ENCODE measurements at regions not wholly inside any gene's neighbourhood (a gene's known extent, or its start where the extent isn't known, plus 50 kb on each side); places are given as distances from the start of the nearest gene placed in this dataset.

- Mint-ChIP-seq H3K27ac (no peak overlapping the region), H3K4me3 (no peak overlapping the region), H3K36me3 (peaks cover 2% of the 10 kb centered on the region), H3K27me3 (peaks cover 10% of the 10 kb centered on the region), H3K4me1 (ENCODE audit: low read depth) (no peaks in the 10 kb centered on the region), H3K9me3 (peaks cover 21% of the 10 kb centered on the region)
- intact Hi-C loops (cut with micrococcal nuclease) = no loop called here
- CTCF ChIA-PET = no interaction called here
- no peak for DNase-seq
- POLR2A ChIA-PET = no interaction called here
Measured at GRCh38 chr14:76613616-76614015, 147.7 kb upstream of the VASH1 start.

GRCh38 chr14:76615331-76615730 lies 145.9 kb upstream of the VASH1 start:
- Mint-ChIP-seq H3K27me3 (peaks cover 5% of the 10 kb centered on the region), H3K4me1 (ENCODE audit: low read depth) (no peaks in the 10 kb centered on the region), H3K9me3 (peaks cover 31% of the 10 kb centered on the region), H3K4me3 (no peak overlapping the region), H3K27ac (no peak overlapping the region), H3K36me3 (peaks cover 2% of the 10 kb centered on the region)
- ChIA-PET POLR2A (no interaction called here), CTCF (no interaction called here)
- intact Hi-C loops (cut with micrococcal nuclease) = no loop called here
- no peak for DNase-seq

GRCh38 chr14:76617440-76617839 lies 143.8 kb upstream of the VASH1 start:
- no peak for DNase-seq
- Mint-ChIP-seq H3K9me3 (peaks cover 31% of the 10 kb centered on the region), H3K4me3 (no peak overlapping the region), H3K27me3 (peaks cover 4% of the 10 kb centered on the region), H3K36me3 (peaks cover 2% of the 10 kb centered on the region), H3K27ac (no peak overlapping the region), H3K4me1 (ENCODE audit: low read depth) (no peaks in the 10 kb centered on the region)
- ChIA-PET CTCF (no interaction called here), POLR2A (no interaction called here)
- intact Hi-C loops (cut with micrococcal nuclease) = no loop called here

GRCh38 chr14:76636602-76637001 lies 124.7 kb upstream of the VASH1 start:
- Mint-ChIP-seq H3K36me3 (no peaks in the 10 kb centered on the region), H3K4me1 (ENCODE audit: low read depth) (no peaks in the 10 kb centered on the region), H3K27ac (no peak overlapping the region), H3K9me3 (peaks cover 5% of the 10 kb centered on the region), H3K4me3 (no peak overlapping the region), H3K27me3 (peaks cover 12% of the 10 kb centered on the region)
- intact Hi-C loops (cut with micrococcal nuclease) = no loop called here
- CTCF ChIA-PET = no interaction called here
- POLR2A ChIA-PET = no interaction called here
- no peak for DNase-seq

GRCh38 chr14:76638841-76639240 lies 122.4 kb upstream of the VASH1 start:
- intact Hi-C loops (cut with micrococcal nuclease) = no loop called here
- Mint-ChIP-seq H3K9me3 (peaks cover 5% of the 10 kb centered on the region), H3K4me3 (no peak overlapping the region), H3K27ac (no peak overlapping the region), H3K27me3 (peaks cover 20% of the 10 kb centered on the region), H3K4me1 (ENCODE audit: low read depth) (no peaks in the 10 kb centered on the region), H3K36me3 (no peaks in the 10 kb centered on the region)
- ChIA-PET POLR2A (no interaction called here), CTCF (no interaction called here)
- no peak for DNase-seq

- intact Hi-C loops (cut with micrococcal nuclease) = no loop called here
- no peak for DNase-seq
- H3K27ac Mint-ChIP-seq = no peak overlapping the region
- no peaks in the 10 kb centered on the region for H3K36me3 Mint-ChIP-seq
- ChIA-PET CTCF (interaction anchor here (0.6 kb wide), 1 partner anchor 140 kb away, joined by 4 read pairs; no protein-coding TSS in a partner anchor), POLR2A (no interaction called here)
- H3K27me3 Mint-ChIP-seq = peaks cover 20% of the 10 kb centered on the region
- peaks cover 5% of the 10 kb centered on the region for H3K9me3 Mint-ChIP-seq
- H3K4me3 Mint-ChIP-seq = no peak overlapping the region
- H3K4me1 Mint-ChIP-seq (ENCODE audit: low read depth) = no peaks in the 10 kb centered on the region
Measured at GRCh38 chr14:76639606-76640229, 121.5 kb upstream of the VASH1 start.

GRCh38 chr14:76640923-76641395 lies 120.3 kb upstream of the VASH1 start:
- Mint-ChIP-seq H3K27me3 (peaks cover 17% of the 10 kb centered on the region), H3K4me3 (no peak overlapping the region), H3K4me1 (ENCODE audit: low read depth) (no peaks in the 10 kb centered on the region), H3K9me3 (peaks cover 5% of the 10 kb centered on the region), H3K27ac (no peak overlapping the region), H3K36me3 (no peaks in the 10 kb centered on the region)
- ChIA-PET CTCF (no interaction called here), POLR2A (no interaction called here)
- no peak for DNase-seq
- intact Hi-C loops (cut with micrococcal nuclease) = no loop called here

- Mint-ChIP-seq H3K36me3 (no peaks in the 10 kb centered on the region), H3K9me3 (peaks cover 4% of the 10 kb centered on the region), H3K27ac (no peak overlapping the region), H3K4me3 (no peak overlapping the region), H3K4me1 (ENCODE audit: low read depth) (no peaks in the 10 kb centered on the region), H3K27me3 (peaks cover 17% of the 10 kb centered on the region)
- ChIA-PET CTCF (no interaction called here), POLR2A (no interaction called here)
- intact Hi-C loops (cut with micrococcal nuclease) = no loop called here
- DNase-seq = no peak
Measured at GRCh38 chr14:76641541-76641940, 119.7 kb upstream of the VASH1 start.

- Mint-ChIP-seq H3K36me3 (no peaks in the 10 kb centered on the region), H3K4me3 (no peak overlapping the region), H3K27ac (no peak overlapping the region), H3K4me1 (ENCODE audit: low read depth) (no peaks in the 10 kb centered on the region), H3K27me3 (peaks cover 13% of the 10 kb centered on the region), H3K9me3 (no peaks in the 10 kb centered on the region)
- POLR2A ChIA-PET = no interaction called here
- DNase-seq = no peak
- CTCF ChIA-PET = no interaction called here
- intact Hi-C loops (cut with micrococcal nuclease) = no loop called here
Measured at GRCh38 chr14:76643887-76644286, 117.4 kb upstream of the VASH1 start.

- H3K27ac Mint-ChIP-seq = no peak overlapping the region
- intact Hi-C loops (cut with micrococcal nuclease) = no loop called here
Measured at GRCh38 chr14:76644855-76645518, 116.3 kb upstream of the VASH1 start.

GRCh38 chr14:76647697-76648298 lies 113.5 kb upstream of the VASH1 start:
- POLR2A ChIA-PET = no interaction called here

More at GRCh38 chr14:76644855-76645518, 116.3 kb upstream of the VASH1 start:
- Mint-ChIP-seq H3K36me3 (no peaks in the 10 kb centered on the region), H3K4me1 (ENCODE audit: low read depth) (no peaks in the 10 kb centered on the region), H3K4me3 (no peak overlapping the region), H3K9me3 (no peaks in the 10 kb centered on the region), H3K27me3 (peaks cover 12% of the 10 kb centered on the region)
- POLR2A ChIA-PET = no interaction called here
- CTCF ChIA-PET = interaction anchor here (0.6 to 1.4 kb wide), 4 partner anchors 47 to 596 kb away, joined by 3 to 6 read pairs (median 4); no protein-coding TSS in a partner anchor
- DNase-seq = peak; percentile 20

GRCh38 chr14:76651410-76652055 lies 109.7 kb upstream of the VASH1 start:
- no peak for DNase-seq
- intact Hi-C loops (cut with micrococcal nuclease) = no loop called here
- ChIA-PET CTCF (interaction anchor here (1.2 to 1.6 kb wide), 2 partner anchors 60 to 601 kb away, joined by 3 to 5 read pairs; no protein-coding TSS in a partner anchor), POLR2A (no interaction called here)
- no peak overlapping the region for H3K27ac Mint-ChIP-seq
- H3K9me3 Mint-ChIP-seq = no peaks in the 10 kb centered on the region
- no peaks in the 10 kb centered on the region for H3K4me1 Mint-ChIP-seq (ENCODE audit: low read depth)
- H3K27me3 Mint-ChIP-seq = no peaks in the 10 kb centered on the region
- no peaks in the 10 kb centered on the region for H3K36me3 Mint-ChIP-seq
- H3K4me3 Mint-ChIP-seq = no peak overlapping the region

More at GRCh38 chr14:76647697-76648298, 113.5 kb upstream of the VASH1 start:
- DNase-seq = peak; percentile 22
- CTCF ChIA-PET = interaction anchor here (0.7 to 1.6 kb wide), 10 partner anchors 14 to 597 kb away, joined by 3 to 9 read pairs (median 4); no protein-coding TSS in a partner anchor
- no peaks in the 10 kb centered on the region for H3K9me3 Mint-ChIP-seq
- H3K27ac Mint-ChIP-seq = no peak overlapping the region
- intact Hi-C loops (cut with micrococcal nuclease) = loop anchor here (1.0 kb wide), 1 partner anchor 191 kb away; no protein-coding TSS in a partner anchor
- H3K27me3 Mint-ChIP-seq = peaks cover 5% of the 10 kb centered on the region
- H3K4me1 Mint-ChIP-seq (ENCODE audit: low read depth) = no peaks in the 10 kb centered on the region
- no peak overlapping the region for H3K4me3 Mint-ChIP-seq
- no peaks in the 10 kb centered on the region for H3K36me3 Mint-ChIP-seq

Measured in activated CD4-positive, alpha-beta memory T cell treated with anti-CD3 and anti-CD28 coated beads for 36 hours (primary cell).